ENCODE measurements at regions not wholly inside any gene's neighbourhood (a gene's known extent, or its start where the extent isn't known, plus 50 kb on each side); places are given as distances from the start of the nearest gene placed in this dataset.
"Not testable (repeated sequence)": the region's sequence is repeated elsewhere in the genome, so short reads cannot be mapped to it uniquely, and the experiment has no call there.

- no peak for DNase-seq
Observed at GRCh38 chr18:78860117-78860516, 119.5 kb upstream of the SALL3 start.

GRCh38 chr18:78861116-78861515 is 118.5 kb upstream of the SALL3 start:
- no peak for DNase-seq

GRCh38 chr18:78861706-78862105 is 117.9 kb upstream of the SALL3 start:
- no peak for DNase-seq

- DNase-seq = no peak
Observed at GRCh38 chr18:78862395-78862794, 117.2 kb upstream of the SALL3 start.

- no peak for DNase-seq
Observed at GRCh38 chr18:78865056-78865598, 114.5 kb upstream of the SALL3 start.

GRCh38 chr18:78865771-78866310 is 113.8 kb upstream of the SALL3 start:
- no peak for DNase-seq

GRCh38 chr18:78867131-78867530 is 112.5 kb upstream of the SALL3 start:
- no peak for DNase-seq

- no peak for DNase-seq
Observed at GRCh38 chr18:78868330-78869316, 111.0 kb upstream of the SALL3 start.

- DNase-seq = no peak
Observed at GRCh38 chr18:78871618-78872017, 108.0 kb upstream of the SALL3 start.

- no peak for DNase-seq
Observed at GRCh38 chr18:78873926-78874500, 105.6 kb upstream of the SALL3 start.

- no peak for DNase-seq
Observed at GRCh38 chr18:78875016-78875777, 104.4 kb upstream of the SALL3 start.

GRCh38 chr18:78875778-78876650 is 103.6 kb upstream of the SALL3 start:
- DNase-seq = no peak

GRCh38 chr18:78876868-78877267 is 102.8 kb upstream of the SALL3 start:
- no peak for DNase-seq

- DNase-seq = no peak
Observed at GRCh38 chr18:78878335-78878734, 101.3 kb upstream of the SALL3 start.

- DNase-seq = not testable (repeated sequence)
Observed at GRCh38 chr18:78879072-78879883, 100.3 kb upstream of the SALL3 start.

GRCh38 chr18:78882585-78882984 is 97.0 kb upstream of the SALL3 start:
- no peak for DNase-seq

- no peak for DNase-seq
Observed at GRCh38 chr18:78883501-78883900, 96.1 kb upstream of the SALL3 start.

GRCh38 chr18:78884502-78884901 is 95.1 kb upstream of the SALL3 start:
- DNase-seq = no peak

GRCh38 chr18:78889250-78889649 is 90.4 kb upstream of the SALL3 start:
- no peak for DNase-seq

GRCh38 chr18:78890388-78890787 is 89.2 kb upstream of the SALL3 start:
- DNase-seq = no peak

- no peak for DNase-seq
Observed at GRCh38 chr18:78891185-78891762, 88.3 kb upstream of the SALL3 start.
